ENCODE measurements at regions not wholly inside any gene's neighbourhood (a gene's known extent, or its start where the extent isn't known, plus 50 kb on each side); places are given as distances from the start of the nearest gene placed in this dataset.

- no peak for TF ChIP-seq POLR2AphosphoS5 (IDR thresholded peaks at IDR 0.05; ENCODE audit: low read depth, low read length)
- no peak for TF ChIP-seq POLR2A (IDR thresholded peaks at IDR 0.05; ENCODE audit: low read depth, low read length)
- TF ChIP-seq SPI1 (IDR thresholded peaks at IDR 0.05; ENCODE audit: low read depth, low read length): no peak
- no peak for TF ChIP-seq TAF1 (IDR thresholded peaks at IDR 0.05; ENCODE audit: low read depth, low read length)
- TF ChIP-seq PAX5 (IDR thresholded peaks at IDR 0.05; ENCODE audit: insufficient read depth, low read length, severe bottlenecking): no peak
- TF ChIP-seq POU2F2 (IDR thresholded peaks at IDR 0.05; ENCODE audit: low read depth, low read length): no peak
Measured at GRCh38 chr15:81941479-81941878, 104.3 kb downstream of the MEX3B start.

Measured in GM12891 (cell line).